GM12878 (cell line): ENCODE measurements at regions not wholly inside any gene's neighbourhood (a gene's known extent, or its start where the extent isn't known, plus 50 kb on each side); places are given as distances from the start of the nearest gene placed in this dataset.

Experiments used
- ATAC-seq: fragments of 200-7000 bp; cut with Tn5 transposase; 3 replicates; pipeline ENCODE4 v1.9.1; 2020; ENCODE audit warnings: mild to moderate bottlenecking, moderate library complexity
- BruUV-seq: library from RNA; stranded (reverse); fragments of 400-500 nt; replicated peaks from 2 replicates; lab custom pipeline; 2021; lab: Mats Ljungman, UMichigan
- CTCF ChIA-PET: fragments of 300-600 bp; sonication (Branson Sonifier 250); formaldehyde crosslinking; extraction: SDS; loops from one replicate; lab custom pipeline; 2021; ENCODE audit warnings: inconsistent platforms; lab: Yijun Ruan, JAX
- POLR2A ChIA-PET: fragments of 350-600 bp; formaldehyde crosslinking; extraction: SDS; loops from one replicate; lab custom pipeline; 2021; ENCODE audit warnings: inconsistent platforms; lab: Charles Lee
- RAD21 ChIA-PET: fragments of 300-600 bp; sonication (Branson Sonifier 250); formaldehyde crosslinking; loops from one replicate; lab custom pipeline; 2023; ENCODE audit warnings: antibody characterized with exemption; ENCODE audit not compliant: unreplicated experiment; lab: Charles Lee
- SMC1A ChIA-PET: fragments of 300-600 bp; sonication (Branson Sonifier 250); formaldehyde crosslinking; loops from one replicate; lab custom pipeline; 2023; ENCODE audit not compliant: unreplicated experiment, uncharacterized antibody; lab: Charles Lee
- DNase-seq: peaks from one replicate; pipeline ENCODE4 v3.0.0-alpha.2; 2011; ENCODE audit warnings: low read depth, low spot score
- FAIRE-seq: peaks from 3 replicates; lab custom pipeline; 2011; peaks lifted over from hg19 to GRCh38; lab: Jason Lieb, UNC
- H2AFZ ChIP-seq: 2 replicates; pipeline ENCODE4 v1.6.0; 2011; ENCODE audit warnings: low read depth, low read length, control low read depth; ENCODE audit not compliant: control insufficient read depth
- H3K27ac ChIP-seq: 2 replicates; pipeline ENCODE4 v1.5.1; 2011; ENCODE audit warnings: control low read depth; ENCODE audit not compliant: control insufficient read depth, insufficient read depth
- H3K27me3 ChIP-seq, 2 experiments: replicated peaks in 1 of 2; 2 replicates each; pipeline versions ENCODE4 v1.6.0 to v1.6.1; 2011; ENCODE audit warnings: low read length in 1 of 2; ENCODE audit not compliant: control insufficient read depth in 2 of 2, insufficient read depth in 2 of 2
- H3K36me3 ChIP-seq, 2 experiments: 2 replicates each; pipeline ENCODE4 v1.5.1; 2011; ENCODE audit warnings: low read length in 1 of 2; ENCODE audit not compliant: control insufficient read depth in 2 of 2, insufficient read depth in 2 of 2
- H3K4me1 ChIP-seq: 2 replicates; pipeline ENCODE4 v1.6.1; 2011; ENCODE audit warnings: mild to moderate bottlenecking, low read length, moderate library complexity, mixed read lengths; ENCODE audit not compliant: control insufficient read depth, insufficient read depth
- H3K4me2 ChIP-seq: 2 replicates; pipeline ENCODE4 v1.6.0; 2011; ENCODE audit warnings: control low read depth; ENCODE audit not compliant: control insufficient read depth, insufficient read depth
- H3K4me3 ChIP-seq: fragments of 200-600 bp; sonication (generic); 2 replicates; pipeline ENCODE4 v1.5.1; 2016
- H3K79me2 ChIP-seq: 2 replicates; pipeline ENCODE4 v1.6.0; 2011; ENCODE audit warnings: low read length; ENCODE audit not compliant: control insufficient read depth, insufficient read depth
- H3K9ac ChIP-seq: 2 replicates; pipeline ENCODE4 v1.8.0; 2011; ENCODE audit warnings: low read length, control low read depth, mixed read lengths; ENCODE audit not compliant: control insufficient read depth, insufficient read depth
- H3K9me3 ChIP-seq: replicated peaks from 3 replicates; pipeline ENCODE4 v1.5.1; 2011; ENCODE audit warnings: mild to moderate bottlenecking, low read length; ENCODE audit not compliant: control insufficient read depth, insufficient read depth
- H4K20me1 ChIP-seq: 2 replicates; pipeline ENCODE4 v1.6.0; 2011; ENCODE audit not compliant: control insufficient read depth, insufficient read depth
- BHLHE40 ChIP-seq, 2 experiments: fragments of 450-650 bp in 1 of 2; IDR thresholded peaks; 2 replicates each; pipeline ENCODE4 v1.6.1; 2011 to 2017; ENCODE audit warnings: low read depth in 2 of 2, borderline replicate concordance in 1 of 2, improper control_type of control experiment in 1 of 2, low read length in 1 of 2, mild to moderate bottlenecking in 1 of 2
- CEBPB ChIP-seq, 2 experiments: fragments of 150-350 bp in 1 of 2; IDR thresholded peaks; 2 replicates each; pipeline ENCODE4 v1.6.1; 2012 to 2014; ENCODE audit warnings: low read depth in 2 of 2, low read length in 2 of 2, borderline replicate concordance in 1 of 2, inconsistent platforms in 1 of 2
- E4F1 ChIP-seq: fragments of 450-650 bp; IDR thresholded peaks from 2 replicates; pipeline ENCODE4 v1.6.1; 2018; ENCODE audit warnings: borderline replicate concordance, mild to moderate bottlenecking; ENCODE audit not compliant: partially characterized antibody
- EGR1 ChIP-seq, 2 experiments: IDR thresholded peaks; 1 replicate in 1 of 2; 2 replicates in 1 of 2; pipeline ENCODE4 v1.6.1; 2011 to 2012; ENCODE audit warnings: low read depth in 2 of 2, low read length in 2 of 2, borderline replicate concordance in 1 of 2, mild to moderate bottlenecking in 1 of 2, moderate library complexity in 1 of 2
- HDAC6 ChIP-seq: fragments of 200-600 bp; sonication (generic); IDR thresholded peaks from one replicate; pipeline ENCODE4 v1.8.0; 2017; ENCODE audit warnings: antibody characterized with exemption; ENCODE audit not compliant: unreplicated experiment
- IKZF2 ChIP-seq, 2 experiments: fragments of 450-650 bp; IDR thresholded peaks; 2 replicates each; pipeline ENCODE4 v1.6.1; 2017; ENCODE audit warnings: mild to moderate bottlenecking in 2 of 2, moderate library complexity in 2 of 2
- NBN ChIP-seq: fragments of 450-650 bp; IDR thresholded peaks from 2 replicates; pipeline ENCODE4 v1.6.1; 2016
- NR2C1 ChIP-seq: fragments of 450-650 bp; IDR thresholded peaks from 2 replicates; pipeline ENCODE4 v1.6.1; 2017; ENCODE audit warnings: antibody characterized with exemption, mild to moderate bottlenecking, moderate library complexity
- NR2F1 ChIP-seq: fragments of 450-650 bp; conservative IDR thresholded peaks from 2 replicates; pipeline ENCODE4 v1.6.1; 2017; ENCODE audit warnings: mild to moderate bottlenecking
- PML ChIP-seq: IDR thresholded peaks from 2 replicates; pipeline ENCODE4 v1.6.1; 2012; ENCODE audit warnings: low read length, inconsistent platforms
- PRDM15 ChIP-seq: fragments of 450-650 bp; formaldehyde crosslinking; IDR thresholded peaks from 2 replicates; pipeline ENCODE4 v1.4.0; 2020; ENCODE audit warnings: mild to moderate bottlenecking, moderate library complexity
- SIN3A ChIP-seq: IDR thresholded peaks from 2 replicates; pipeline ENCODE4 v1.6.1; 2012; ENCODE audit warnings: low read depth, low read length, improper control_type of control experiment
- SMARCA5 ChIP-seq: fragments of 450-650 bp; IDR thresholded peaks from 2 replicates; pipeline ENCODE4 v1.6.1; 2017; ENCODE audit warnings: mild to moderate bottlenecking
- SPI1 ChIP-seq: IDR thresholded peaks from 2 replicates; pipeline ENCODE4 v1.6.1; 2011; ENCODE audit warnings: low read depth, mild to moderate bottlenecking, low read length, moderate library complexity, borderline replicate concordance; ENCODE audit not compliant: insufficient read depth
- ZBED1 ChIP-seq: IDR thresholded peaks from 2 replicates; pipeline ENCODE4 v1.6.1; 2016; ENCODE audit warnings: borderline replicate concordance
- ZBTB33 ChIP-seq: fragments of 450-650 bp; IDR thresholded peaks from 2 replicates; pipeline ENCODE4 v1.6.1; 2017; ENCODE audit warnings: mild to moderate bottlenecking
- ZNF217 ChIP-seq: fragments of 450-650 bp; IDR thresholded peaks from 2 replicates; pipeline ENCODE4 v1.6.1; 2017; ENCODE audit warnings: antibody characterized with exemption, mild to moderate bottlenecking
- WGBS: methylation state at CpG from one replicate; pipeline ENCODE4 v1.1.6; 2016; ENCODE audit warnings: low lambda C conversion rate; ENCODE audit not compliant: insufficient replicate concordance, insufficient coverage; ENCODE audit errors: missing lambda C conversion rate; 5-methylcytosine and 5-hydroxymethylcytosine counted together
- in situ Hi-C: fragments of 300-500 bp; cut with MboI; formaldehyde crosslinking; loops from 9 replicates; pipeline ENCODE4 v1.14.3; 2018; ENCODE audit warnings: mixed read lengths
- intact Hi-C: fragments of 100-400 bp; cut with micrococcal nuclease; formaldehyde crosslinking; loops from one replicate; pipeline ENCODE4 v1.14.2; 2022; ENCODE audit not compliant: unreplicated experiment

GRCh38 chr2:156023229-156023869 is 309.2 kb downstream of the NR4A2 start:
- H3K4me2 ChIP-seq = no peak overlapping the region
- ChIA-PET SMC1A (interaction anchor here (0.6 to 1.2 kb wide), 5 partner anchors 14 to 646 kb away, joined by 3 to 5 read pairs (median 4); no protein-coding TSS in a partner anchor), RAD21 (no interaction called here), POLR2A (no interaction called here), CTCF (no interaction called here)
- WGBS = 75% methylated on average over 2 of the region's 2 CpGs
- intact Hi-C loops = no loop called here
- no peaks in the 10 kb centered on the region for H3K9me3 ChIP-seq
- no peak overlapping the region for H2AFZ ChIP-seq
- H3K27me3 ChIP-seq = no peaks in the 10 kb centered on the region
- in situ Hi-C loops = no loop called here
- H3K4me1 ChIP-seq = no peaks in the 10 kb centered on the region
- no peak overlapping the region for H3K4me3 ChIP-seq
- no peak overlapping the region for H3K27ac ChIP-seq
- no peak overlapping the region for H3K9ac ChIP-seq
- H4K20me1 ChIP-seq = no peaks in the 10 kb centered on the region
- DNase-seq (no peak), ATAC-seq (peak; percentile 55), FAIRE-seq (no peak)
- H3K36me3 ChIP-seq = no peaks in the 10 kb centered on the region
- H3K79me2 ChIP-seq = no peaks in the 10 kb centered on the region
- no TSS peak for BruUV-seq
- TF ChIP-seq NBN (no peak), SIN3A (no peak), BHLHE40 (IDR thresholded peaks at IDR 0.05; ENCODE audit: borderline replicate concordance in 1 of 2, low read depth in 2 of 2, low read length in 1 of 2) (no peak), NR2F1 (no peak), EGR1 (IDR thresholded peaks at IDR 0.05; ENCODE audit: borderline replicate concordance in 1 of 2, low read depth in 2 of 2, low read length in 2 of 2) (no peak), ZBTB33 (no peak), E4F1 (no peak), NR2C1 (no peak), ZNF217 (no peak), PML (no peak), SMARCA5 (no peak), ZBED1 (no peak), IKZF2 (IDR thresholded peaks at IDR 0.05) (no peak; a peak in 1 of 4 replicates), PRDM15 (CRISPR knock-in tag) (no peak), HDAC6 (no peak), SPI1 (no peak), CEBPB (IDR thresholded peaks at IDR 0.05; ENCODE audit: borderline replicate concordance in 1 of 2, low read depth in 2 of 2, low read length in 2 of 2) (no peak)
